ENCODE measurements at regions not wholly inside any gene's neighbourhood (a gene's known extent, or its start where the extent isn't known, plus 50 kb on each side); places are given as distances from the start of the nearest gene placed in this dataset.

GRCh38 chr3:33932010-33932764 lies 133.8 kb downstream of the PDCD6IP start:
- H3K4me3 ChIP-seq (ENCODE audit: low read depth, low read length): no peak overlapping the region
- no peak for DNase-seq (ENCODE audit: low read depth)
- TF ChIP-seq, protein P1, sequence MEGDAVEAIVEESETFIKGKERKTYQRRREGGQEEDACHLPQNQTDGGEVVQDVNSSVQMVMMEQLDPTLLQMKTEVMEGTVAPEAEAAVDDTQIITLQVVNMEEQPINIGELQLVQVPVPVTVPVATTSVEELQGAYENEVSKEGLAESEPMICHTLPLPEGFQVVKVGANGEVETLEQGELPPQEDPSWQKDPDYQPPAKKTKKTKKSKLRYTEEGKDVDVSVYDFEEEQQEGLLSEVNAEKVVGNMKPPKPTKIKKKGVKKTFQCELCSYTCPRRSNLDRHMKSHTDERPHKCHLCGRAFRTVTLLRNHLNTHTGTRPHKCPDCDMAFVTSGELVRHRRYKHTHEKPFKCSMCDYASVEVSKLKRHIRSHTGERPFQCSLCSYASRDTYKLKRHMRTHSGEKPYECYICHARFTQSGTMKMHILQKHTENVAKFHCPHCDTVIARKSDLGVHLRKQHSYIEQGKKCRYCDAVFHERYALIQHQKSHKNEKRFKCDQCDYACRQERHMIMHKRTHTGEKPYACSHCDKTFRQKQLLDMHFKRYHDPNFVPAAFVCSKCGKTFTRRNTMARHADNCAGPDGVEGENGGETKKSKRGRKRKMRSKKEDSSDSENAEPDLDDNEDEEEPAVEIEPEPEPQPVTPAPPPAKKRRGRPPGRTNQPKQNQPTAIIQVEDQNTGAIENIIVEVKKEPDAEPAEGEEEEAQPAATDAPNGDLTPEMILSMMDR (IDR thresholded peaks at IDR 0.05; ENCODE audit: low read depth, low read length, missing control alignments): no peak

DNA sequence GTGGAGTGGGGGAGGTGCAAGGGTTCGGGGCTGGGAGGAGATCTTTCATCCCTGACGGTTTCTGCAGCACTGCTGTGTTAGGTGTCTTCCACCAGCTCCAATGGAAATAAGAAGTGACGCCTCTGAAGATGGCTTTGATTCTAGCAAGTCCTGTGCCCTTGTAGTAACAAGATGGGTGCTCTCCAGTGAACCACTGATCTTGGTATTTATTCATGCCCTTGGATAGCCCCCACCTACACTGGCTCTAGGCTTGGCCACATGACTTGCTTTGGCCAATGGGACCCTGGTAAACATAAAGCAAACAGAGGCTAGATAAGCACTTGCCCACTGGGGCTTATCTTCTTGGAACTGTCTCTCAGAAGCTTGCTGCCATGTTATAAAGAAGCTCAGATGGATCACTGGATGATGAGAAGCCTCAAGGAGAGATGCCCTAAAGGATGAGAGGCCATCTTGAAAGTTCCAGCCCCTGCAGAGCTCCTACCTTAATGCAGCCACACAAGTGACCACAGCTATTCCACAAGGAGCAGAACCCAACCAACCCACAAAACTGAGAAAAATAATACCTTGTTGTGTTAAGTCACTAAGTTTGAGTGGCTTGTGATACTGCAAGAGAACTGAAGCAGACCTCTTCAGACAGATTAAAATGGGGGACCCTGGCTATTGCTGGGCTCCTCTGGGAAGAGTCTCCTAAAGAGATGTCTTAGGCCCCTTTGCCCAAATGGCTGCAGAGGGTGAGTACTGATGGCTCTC lies 137.9 kb downstream of the PDCD6IP start:
- DNase-seq (ENCODE audit: low read depth): no peak
- TF ChIP-seq, protein P1 (IDR thresholded peaks at IDR 0.05; ENCODE audit: low read depth, low read length, missing control alignments): no peak
- H3K4me3 ChIP-seq (ENCODE audit: low read depth, low read length): no peak overlapping the region

DNA sequence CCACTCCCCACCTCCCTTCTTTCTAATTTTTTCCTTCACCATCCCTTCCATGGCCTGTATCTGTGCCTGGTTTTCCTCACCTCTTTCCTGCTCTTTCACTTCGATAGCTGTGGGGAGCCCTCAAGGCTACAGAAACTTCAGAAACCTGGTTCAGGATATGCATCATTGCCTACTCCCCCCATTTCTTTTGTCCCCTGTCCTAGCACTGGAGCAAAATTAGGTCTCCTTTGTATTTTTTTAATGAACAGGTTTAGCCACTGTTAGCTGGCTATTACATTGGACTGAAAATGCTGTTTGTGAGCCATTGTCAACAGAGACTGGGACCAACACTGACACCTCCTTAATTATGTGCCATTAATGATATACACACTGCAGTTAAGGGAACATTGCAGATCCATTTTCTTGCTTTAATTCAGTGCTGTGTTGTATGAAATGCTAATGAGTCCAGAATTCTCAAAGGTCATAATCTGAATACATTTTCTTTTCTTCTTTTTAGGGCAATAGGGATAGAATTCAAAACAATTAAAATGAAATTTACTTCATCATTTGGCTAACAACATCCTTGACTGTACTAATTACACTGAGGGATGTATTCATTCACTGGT lies 138.6 kb downstream of the PDCD6IP start:
- TF ChIP-seq, protein P1 (IDR thresholded peaks at IDR 0.05; ENCODE audit: low read depth, low read length, missing control alignments): no peak
- no peak for DNase-seq (ENCODE audit: low read depth)
- H3K4me3 ChIP-seq (ENCODE audit: low read depth, low read length): no peak overlapping the region

DNA sequence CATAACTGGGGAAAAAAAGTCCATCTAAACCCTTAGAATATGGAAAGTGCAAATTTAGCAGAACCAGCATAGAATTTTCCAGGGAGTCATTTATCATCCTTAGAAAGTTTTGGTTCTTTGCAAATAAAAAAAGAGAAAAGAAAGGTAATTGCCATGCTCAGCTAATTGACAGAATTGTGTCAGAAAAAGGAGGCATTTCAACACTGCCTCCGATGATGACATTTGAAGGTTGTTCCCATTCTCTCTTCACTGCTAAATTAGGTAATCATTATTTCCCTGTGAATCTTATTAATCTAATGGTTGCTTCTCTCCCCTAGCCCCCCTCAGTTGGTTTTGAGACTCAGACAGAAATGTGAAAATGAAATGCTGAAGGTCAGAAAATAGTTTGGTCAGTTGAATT lies 139.2 kb downstream of the PDCD6IP start:
- TF ChIP-seq, protein P1 (IDR thresholded peaks at IDR 0.05; ENCODE audit: low read depth, low read length, missing control alignments): no peak
- DNase-seq (ENCODE audit: low read depth): no peak
- H3K4me3 ChIP-seq (ENCODE audit: low read depth, low read length): no peak overlapping the region

DNA sequence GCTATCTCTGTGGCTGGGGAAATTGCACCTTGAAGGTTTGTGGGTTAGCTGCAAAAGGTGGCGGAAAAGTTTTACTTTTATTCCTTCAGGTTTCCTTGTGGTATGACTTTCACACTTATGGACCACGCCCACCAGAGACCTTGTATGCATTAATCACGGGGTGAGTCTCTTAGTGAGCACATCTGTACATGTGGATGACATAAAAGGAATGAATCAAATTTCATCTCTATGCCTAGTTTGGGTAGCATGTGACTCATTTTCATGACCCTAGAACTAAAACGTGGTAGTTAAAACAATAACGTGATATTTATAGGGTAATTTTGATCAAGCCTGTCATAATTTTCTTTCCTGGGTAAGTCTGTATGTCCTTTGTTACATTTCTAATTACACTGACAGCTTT lies 141.7 kb downstream of the PDCD6IP start:
- TF ChIP-seq, protein P1 (IDR thresholded peaks at IDR 0.05; ENCODE audit: low read depth, low read length, missing control alignments): no peak
- H3K4me3 ChIP-seq (ENCODE audit: low read depth, low read length): no peak overlapping the region
- no peak for DNase-seq (ENCODE audit: low read depth)

GRCh38 chr3:33940736-33941135 lies 142.3 kb downstream of the PDCD6IP start:
- no peak overlapping the region for H3K4me3 ChIP-seq (ENCODE audit: low read depth, low read length)
- TF ChIP-seq, protein P1 (IDR thresholded peaks at IDR 0.05; ENCODE audit: low read depth, low read length, missing control alignments): no peak
- DNase-seq (ENCODE audit: low read depth): no peak

All from GM12864 (cell line).